IMR-90 (cell line): ENCODE measurements at regions not wholly inside any gene's neighbourhood (a gene's known extent, or its start where the extent isn't known, plus 50 kb on each side); places are given as distances from the start of the nearest gene placed in this dataset.

Source experiments
- ATAC-seq: fragments of 200-7000 bp; cut with Tn5 transposase; 2 replicates; pipeline ENCODE4 v1.9.1; 2020; ENCODE audit warnings: low read depth, mild to moderate bottlenecking, moderate library complexity
- BruUV-seq: library from RNA; stranded (reverse); fragments of 400-500 nt; replicated peaks from 2 replicates; lab custom pipeline; 2021; lab: Mats Ljungman, UMichigan
- CTCF ChIA-PET: fragments of 300-600 bp; formaldehyde crosslinking; extraction: SDS; loops from one replicate; lab custom pipeline; 2021; ENCODE audit warnings: antibody characterized with exemption; lab: Yijun Ruan, JAX
- POLR2A ChIA-PET: fragments of 300-600 bp; sonication (Branson Sonifier 250); formaldehyde crosslinking; loops from one replicate; lab custom pipeline; 2022; ENCODE audit warnings: antibody characterized with exemption; ENCODE audit not compliant: unreplicated experiment; lab: Charles Lee
- DNase-seq: peaks from one replicate; pipeline ENCODE4 v3.0.0; 2013
- H2AFZ ChIP-seq: replicated peaks from 2 replicates; pipeline ENCODE3; 2013; ENCODE audit warnings: low read length, mild to moderate bottlenecking; ENCODE audit not compliant: poor library complexity
- H2AK5ac ChIP-seq: 2 replicates; pipeline ENCODE4 v1.6.1; 2013; ENCODE audit warnings: low read depth, low read length, inconsistent platforms
- H2AK9ac ChIP-seq: replicated peaks from 2 replicates; pipeline ENCODE3; 2013; ENCODE audit warnings: mild to moderate bottlenecking, low read depth, low read length, moderate library complexity; ENCODE audit not compliant: poor library complexity
- H2BK120ac ChIP-seq: 2 replicates; pipeline ENCODE4 v1.6.1; 2013; ENCODE audit warnings: low read depth, low read length, inconsistent platforms
- H2BK15ac ChIP-seq: 3 replicates; pipeline ENCODE4 v1.6.1; 2013; ENCODE audit warnings: low read depth, low read length, inconsistent platforms
- H2BK20ac ChIP-seq: 2 replicates; pipeline ENCODE4 v1.6.1; 2013; ENCODE audit warnings: low read depth, mild to moderate bottlenecking, inconsistent platforms, low read length, moderate library complexity
- H2BK5ac ChIP-seq: 2 replicates; pipeline ENCODE4 v1.6.1; 2013; ENCODE audit warnings: mild to moderate bottlenecking, low read depth, low read length, inconsistent platforms; ENCODE audit not compliant: poor library complexity, severe bottlenecking
- H3K14ac ChIP-seq: replicated peaks from 2 replicates; pipeline ENCODE4 v1.6.1; 2013; ENCODE audit warnings: low read depth, low read length, inconsistent platforms
- H3K18ac ChIP-seq: 2 replicates; pipeline ENCODE4 v1.6.1; 2013; ENCODE audit warnings: low read depth, low read length, control low read depth
- H3K23ac ChIP-seq: 2 replicates; pipeline ENCODE4 v1.6.1; 2013; ENCODE audit warnings: low read depth, low read length, inconsistent platforms
- H3K27ac ChIP-seq: 2 replicates; pipeline ENCODE4 v1.5.1; 2013; ENCODE audit warnings: mild to moderate bottlenecking, control low read depth, low read length; ENCODE audit not compliant: insufficient read depth
- H3K27me3 ChIP-seq: 2 replicates; pipeline ENCODE4 v1.6.1; 2013; ENCODE audit warnings: low read length; ENCODE audit not compliant: control insufficient read depth, insufficient read depth
- H3K36me3 ChIP-seq: 2 replicates; pipeline ENCODE4 v1.6.1; 2013; ENCODE audit warnings: low read length, mixed read lengths; ENCODE audit not compliant: control insufficient read depth, insufficient read depth
- H3K4ac ChIP-seq: 2 replicates; pipeline ENCODE4 v1.6.1; 2013; ENCODE audit warnings: low read depth, low read length, inconsistent platforms
- H3K4me1 ChIP-seq: 2 replicates; pipeline ENCODE4 v1.6.1; 2013; ENCODE audit warnings: low read length, mixed read lengths; ENCODE audit not compliant: control insufficient read depth, insufficient read depth
- H3K4me2 ChIP-seq: 2 replicates; pipeline ENCODE4 v1.6.1; 2013; ENCODE audit warnings: low read depth, mild to moderate bottlenecking, control low read depth, low read length, moderate library complexity
- H3K4me3 ChIP-seq: 2 replicates; pipeline ENCODE4 v1.5.1; 2013; ENCODE audit warnings: low read depth, mild to moderate bottlenecking, control low read depth, low read length, moderate library complexity; ENCODE audit not compliant: insufficient read depth
- H3K56ac ChIP-seq: 2 replicates; pipeline ENCODE4 v1.6.1; 2013; ENCODE audit warnings: low read length, inconsistent platforms; ENCODE audit not compliant: insufficient read depth; ENCODE audit errors: extremely low read depth
- H3K79me1 ChIP-seq, 2 experiments: 2 replicates each; pipeline ENCODE4 v1.6.1; 2013; ENCODE audit warnings: low read length in 2 of 2, inconsistent platforms in 1 of 2, low read depth in 1 of 2
- H3K9ac ChIP-seq: 2 replicates; pipeline ENCODE4 v1.6.1; 2013; ENCODE audit warnings: low read depth, low read length, control low read depth
- H3K9me1 ChIP-seq: 2 replicates; pipeline ENCODE4 v1.6.1; 2013; ENCODE audit warnings: low read length, inconsistent platforms; ENCODE audit not compliant: insufficient read depth
- H3K9me3 ChIP-seq: 2 replicates; pipeline ENCODE4 v1.6.1; 2013; ENCODE audit warnings: low read length; ENCODE audit not compliant: control insufficient read depth, insufficient read depth
- H4K20me1 ChIP-seq: 2 replicates; pipeline ENCODE4 v1.6.1; 2013; ENCODE audit warnings: low read length, inconsistent platforms; ENCODE audit not compliant: insufficient read depth
- H4K5ac ChIP-seq: 2 replicates; pipeline ENCODE4 v1.6.1; 2013; ENCODE audit warnings: mild to moderate bottlenecking, low read depth, low read length, control low read depth
- H4K8ac ChIP-seq, 2 experiments: 2 replicates each; pipeline ENCODE4 v1.6.1; 2013; ENCODE audit warnings: low read depth in 2 of 2, low read length in 2 of 2, control low read depth in 1 of 2, inconsistent platforms in 1 of 2
- H4K91ac ChIP-seq: 2 replicates; pipeline ENCODE4 v1.6.1; 2013; ENCODE audit warnings: low read depth, low read length, inconsistent platforms; ENCODE audit not compliant: insufficient read depth
- BHLHE40 ChIP-seq: fragments of 150-350 bp; IDR thresholded peaks from 2 replicates; pipeline ENCODE4 v1.6.1; 2016; ENCODE audit warnings: mild to moderate bottlenecking, low read depth, low read length
- CEBPB ChIP-seq: IDR thresholded peaks from 2 replicates; pipeline ENCODE4 v1.6.1; 2012; ENCODE audit warnings: low read depth, low read length, improper control_type of control experiment
- CHD1 ChIP-seq: IDR thresholded peaks from 2 replicates; pipeline ENCODE4 v1.6.1; 2012; ENCODE audit warnings: low read depth, low read length, improper control_type of control experiment
- FOS ChIP-seq: fragments of 150-350 bp; IDR thresholded peaks from 2 replicates; pipeline ENCODE4 v1.6.1; 2016; ENCODE audit warnings: low read depth, low read length
- MAFK ChIP-seq: IDR thresholded peaks from 2 replicates; pipeline ENCODE4 v1.6.1; 2012; ENCODE audit warnings: low read depth, low read length, improper control_type of control experiment
- MAZ ChIP-seq: IDR thresholded peaks from 2 replicates; pipeline ENCODE4 v1.6.1; 2012; ENCODE audit warnings: low read depth, mild to moderate bottlenecking, low read length, improper control_type of control experiment, moderate library complexity, borderline replicate concordance
- MXI1 ChIP-seq: IDR thresholded peaks from 2 replicates; pipeline ENCODE4 v1.6.1; 2012; ENCODE audit warnings: low read depth, mild to moderate bottlenecking, low read length, moderate library complexity, borderline replicate concordance
- NFE2L2 ChIP-seq: fragments of 150-350 bp; IDR thresholded peaks from 2 replicates; pipeline ENCODE4 v1.6.1; 2016; ENCODE audit warnings: low read depth, mild to moderate bottlenecking, low read length
- POLR2A ChIP-seq: IDR thresholded peaks from 2 replicates; pipeline ENCODE4 v1.6.1; 2012; ENCODE audit warnings: mild to moderate bottlenecking, low read depth, low read length
- RAD21 ChIP-seq: IDR thresholded peaks from 2 replicates; pipeline ENCODE4 v1.6.1; 2012; ENCODE audit warnings: low read length, improper control_type of control experiment
- RCOR1 ChIP-seq: IDR thresholded peaks from 2 replicates; pipeline ENCODE4 v1.6.1; 2012; ENCODE audit warnings: mild to moderate bottlenecking, low read length, improper control_type of control experiment; ENCODE audit not compliant: insufficient replicate concordance
- RFX5 ChIP-seq: IDR thresholded peaks from 2 replicates; pipeline ENCODE4 v1.8.0; 2012; ENCODE audit warnings: low read depth, mild to moderate bottlenecking, low read length, moderate library complexity
- SMC3 ChIP-seq: fragments of 150-350 bp; IDR thresholded peaks from 2 replicates; pipeline ENCODE4 v1.6.1; 2016; ENCODE audit warnings: low read depth, mild to moderate bottlenecking, antibody characterized with exemption, low read length, moderate library complexity
- WGBS, 2 experiments: methylation state at CpG; one replicate each; pipeline versions ENCODE4 v1.1.5 to v1.1.7; 2013; ENCODE audit warnings: missing lambda C conversion rate in 2 of 2; ENCODE audit not compliant: insufficient read length in 1 of 2; ENCODE audit errors: extremely low coverage in 2 of 2; 5-methylcytosine and 5-hydroxymethylcytosine counted together
- dilution Hi-C: fragments of 300-500 bp; cut with HindIII; formaldehyde crosslinking; loops from one replicate; pipeline ENCODE4 v1.14.3; 2018; ENCODE audit warnings: low sequenced_read_pairs; ENCODE audit not compliant: unreplicated experiment
- in situ Hi-C: fragments of 300-500 bp; cut with MboI; formaldehyde crosslinking; loops from 3 replicates; pipeline ENCODE4 v1.14.3; 2019; ENCODE audit warnings: low sequenced_read_pairs, inconsistent platforms, mixed read lengths
- intact Hi-C: fragments of 100-400 bp; cut with micrococcal nuclease; formaldehyde crosslinking; loops from 2 replicates; pipeline ENCODE4 v1.10.0; 2022
- TF ChIP-seq, protein P1 (sequence below): fragments of 150-350 bp; IDR thresholded peaks from 2 replicates; pipeline ENCODE4 v1.6.1; 2017; ENCODE audit warnings: mild to moderate bottlenecking, antibody characterized with exemption, low read length, low read depth
- TF ChIP-seq, protein P2 (sequence below): fragments of 150-350 bp; IDR thresholded peaks from 2 replicates; pipeline ENCODE4 v1.6.1; 2016; ENCODE audit warnings: low read depth, mild to moderate bottlenecking, low read length, moderate library complexity, borderline replicate concordance
- TF ChIP-seq, protein P3 (sequence below): conservative IDR thresholded peaks from 2 replicates; pipeline ENCODE4 v1.5.1; 2012; ENCODE audit warnings: mild to moderate bottlenecking, low read depth, low read length, improper control_type of control experiment

DNA sequence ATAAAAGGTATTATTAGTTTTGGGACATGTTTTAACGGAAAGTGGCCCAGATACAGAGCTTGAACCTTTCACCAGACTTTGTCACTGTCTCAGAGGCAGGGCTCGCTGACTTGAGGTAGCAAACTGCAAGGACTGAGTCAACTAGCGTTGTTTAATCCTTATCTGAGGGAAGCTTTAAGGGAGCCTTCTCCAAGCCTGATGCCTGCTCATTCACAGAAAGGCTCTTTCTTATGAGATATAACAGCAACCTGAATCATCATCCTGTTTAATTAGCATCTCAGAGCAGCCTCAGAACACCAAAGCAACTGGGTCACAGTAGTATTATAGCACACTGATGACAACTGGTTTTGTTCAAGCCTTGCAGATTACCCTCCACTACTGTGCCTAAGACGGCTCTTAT is 54.2 kb upstream of the CYP2D6 start:
- Histone ChIP-seq H2AK9ac (no peak overlapping the region), H3K27me3 (no peaks in the 10 kb centered on the region), H4K8ac (no peak overlapping the region), H2BK120ac (no peak overlapping the region), H3K4me2 (no peak overlapping the region), H3K79me1 (peaks cover 13 to 52% of the 10 kb centered on the region in 2 experiments), H2AK5ac (no peak overlapping the region), H4K5ac (no peak overlapping the region), H3K27ac (no peak overlapping the region), H3K4me3 (no peak overlapping the region), H2BK15ac (no peak overlapping the region), H3K9ac (no peak overlapping the region), H3K9me1 (peaks cover 12% of the 10 kb centered on the region), H2BK20ac (no peak overlapping the region), H3K56ac (no peak overlapping the region), H3K36me3 (no peaks in the 10 kb centered on the region), H2BK5ac (no peak overlapping the region), H3K18ac (no peak overlapping the region), H3K14ac (no peak overlapping the region), H3K23ac (peak overlapping the region; percentile 8; the same call in 1 of the 2 replicates), H3K9me3 (no peaks in the 10 kb centered on the region), H3K4me1 (peaks cover 10% of the 10 kb centered on the region), H2AFZ (no peak overlapping the region), H4K20me1 (peaks cover 59% of the 10 kb centered on the region), H3K4ac (no peak overlapping the region), H4K91ac (no peak overlapping the region)
- CTCF ChIA-PET: interaction anchor here (0.6 kb wide), 1 partner anchor 1898 kb away, joined by 3 read pairs; no protein-coding TSS in a partner anchor
- in situ Hi-C loops (no loop called here), intact Hi-C loops (loop anchor here (5.0 kb wide), 1 partner anchor 47 kb away; no protein-coding TSS in a partner anchor), dilution Hi-C loops (no loop called here)
- DNase-seq (no peak), ATAC-seq (0 out of 2 replicates have a peak, but pooled peaks have one; percentile 15)
- POLR2A ChIA-PET: no interaction called here
- no CpG with 5 or more reads among the region's 4 CpGs for WGBS, 2 experiments
- TF ChIP-seq RAD21: no peak
- no peak for TF ChIP-seq MAZ
- no peak for TF ChIP-seq BHLHE40
- no peak for TF ChIP-seq RFX5
- TF ChIP-seq RCOR1: no peak
- TF ChIP-seq SMC3: no peak
- no peak for TF ChIP-seq MXI1
- TF ChIP-seq, protein P1, sequence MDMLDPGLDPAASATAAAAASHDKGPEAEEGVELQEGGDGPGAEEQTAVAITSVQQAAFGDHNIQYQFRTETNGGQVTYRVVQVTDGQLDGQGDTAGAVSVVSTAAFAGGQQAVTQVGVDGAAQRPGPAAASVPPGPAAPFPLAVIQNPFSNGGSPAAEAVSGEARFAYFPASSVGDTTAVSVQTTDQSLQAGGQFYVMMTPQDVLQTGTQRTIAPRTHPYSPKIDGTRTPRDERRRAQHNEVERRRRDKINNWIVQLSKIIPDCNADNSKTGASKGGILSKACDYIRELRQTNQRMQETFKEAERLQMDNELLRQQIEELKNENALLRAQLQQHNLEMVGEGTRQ: no peak
- TF ChIP-seq NFE2L2: no peak
- TF ChIP-seq, protein P2, sequence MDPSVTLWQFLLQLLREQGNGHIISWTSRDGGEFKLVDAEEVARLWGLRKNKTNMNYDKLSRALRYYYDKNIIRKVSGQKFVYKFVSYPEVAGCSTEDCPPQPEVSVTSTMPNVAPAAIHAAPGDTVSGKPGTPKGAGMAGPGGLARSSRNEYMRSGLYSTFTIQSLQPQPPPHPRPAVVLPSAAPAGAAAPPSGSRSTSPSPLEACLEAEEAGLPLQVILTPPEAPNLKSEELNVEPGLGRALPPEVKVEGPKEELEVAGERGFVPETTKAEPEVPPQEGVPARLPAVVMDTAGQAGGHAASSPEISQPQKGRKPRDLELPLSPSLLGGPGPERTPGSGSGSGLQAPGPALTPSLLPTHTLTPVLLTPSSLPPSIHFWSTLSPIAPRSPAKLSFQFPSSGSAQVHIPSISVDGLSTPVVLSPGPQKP: no peak
- TF ChIP-seq, protein P3, sequence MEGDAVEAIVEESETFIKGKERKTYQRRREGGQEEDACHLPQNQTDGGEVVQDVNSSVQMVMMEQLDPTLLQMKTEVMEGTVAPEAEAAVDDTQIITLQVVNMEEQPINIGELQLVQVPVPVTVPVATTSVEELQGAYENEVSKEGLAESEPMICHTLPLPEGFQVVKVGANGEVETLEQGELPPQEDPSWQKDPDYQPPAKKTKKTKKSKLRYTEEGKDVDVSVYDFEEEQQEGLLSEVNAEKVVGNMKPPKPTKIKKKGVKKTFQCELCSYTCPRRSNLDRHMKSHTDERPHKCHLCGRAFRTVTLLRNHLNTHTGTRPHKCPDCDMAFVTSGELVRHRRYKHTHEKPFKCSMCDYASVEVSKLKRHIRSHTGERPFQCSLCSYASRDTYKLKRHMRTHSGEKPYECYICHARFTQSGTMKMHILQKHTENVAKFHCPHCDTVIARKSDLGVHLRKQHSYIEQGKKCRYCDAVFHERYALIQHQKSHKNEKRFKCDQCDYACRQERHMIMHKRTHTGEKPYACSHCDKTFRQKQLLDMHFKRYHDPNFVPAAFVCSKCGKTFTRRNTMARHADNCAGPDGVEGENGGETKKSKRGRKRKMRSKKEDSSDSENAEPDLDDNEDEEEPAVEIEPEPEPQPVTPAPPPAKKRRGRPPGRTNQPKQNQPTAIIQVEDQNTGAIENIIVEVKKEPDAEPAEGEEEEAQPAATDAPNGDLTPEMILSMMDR: no peak
- no peak for TF ChIP-seq CEBPB
- no peak for TF ChIP-seq CHD1
- TF ChIP-seq MAFK: no peak
- no peak for TF ChIP-seq FOS
- TF ChIP-seq POLR2A: no peak
- no TSS peak for BruUV-seq
